Activated T-cell treated with anti-CD3 and anti-CD28 coated beads, Interleukin-2, amount 50 U/mL, for 4 hours (primary cell): ENCODE measurements at regions not wholly inside any gene's neighbourhood (a gene's known extent, or its start where the extent isn't known, plus 50 kb on each side); places are given as distances from the start of the nearest gene placed in this dataset.
A peak's percentile ranks its signal among the peaks of the same experiment; 100 is the strongest.
"Not testable (repeated sequence)": the region's sequence is repeated elsewhere in the genome, so short reads cannot be mapped to it uniquely, and the experiment has no call there.

Experiments
- ATAC-seq, 2 donors: fragments of 200-7000 bp; cut with Tn5 transposase; one replicate each; pipeline ENCODE4 v1.10.0; 2021
- DNase-seq: peaks from one replicate; pipeline ENCODE4 v3.0.0-alpha.2; 2020
- H3K27me3 Mint-ChIP-seq: one replicate; pipeline ENCODE4 v1.8.0; 2021; ENCODE audit warnings: low read depth, mixed read lengths
- H3K36me3 Mint-ChIP-seq: one replicate; pipeline ENCODE4 v1.8.0; 2022; ENCODE audit warnings: mixed read lengths; ENCODE audit not compliant: insufficient read depth
- H3K4me1 Mint-ChIP-seq: one replicate; pipeline ENCODE4 v1.8.0; 2021; ENCODE audit warnings: low read depth, mixed read lengths
- H3K4me3 Mint-ChIP-seq: one replicate; pipeline ENCODE4 v1.8.0; 2021; ENCODE audit warnings: mild to moderate bottlenecking, moderate library complexity, mixed read lengths
- H3K9me3 Mint-ChIP-seq: one replicate; pipeline ENCODE4 v1.8.0; 2021; ENCODE audit warnings: mixed read lengths

DNA sequence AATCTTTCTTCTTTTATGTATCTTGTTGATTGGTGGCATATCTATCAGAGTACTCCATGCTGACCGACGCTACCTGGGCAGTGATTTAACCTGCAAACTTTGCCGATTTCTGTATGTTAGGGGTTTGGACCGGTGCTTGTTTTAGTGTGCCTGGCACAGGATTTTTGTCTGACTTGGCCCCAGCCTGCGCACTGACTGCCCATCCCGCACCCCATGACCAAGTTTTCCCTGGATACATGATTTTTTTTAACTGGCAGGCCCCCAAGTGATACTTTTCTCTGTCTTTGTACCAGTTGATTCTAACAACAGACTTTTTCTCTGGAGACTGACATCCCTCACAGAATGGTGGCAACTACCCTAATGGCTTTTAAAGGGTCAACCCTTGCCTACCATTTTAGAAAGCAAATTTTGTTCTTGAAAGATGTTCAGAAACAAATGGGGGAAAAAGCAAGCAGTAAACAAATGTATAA lies 69.0 kb upstream of the C1QTNF9B start:
- ATAC-seq, result no peak
- H3K4me3 Mint-ChIP-seq, result peak overlapping the region; percentile 70
- H3K36me3 Mint-ChIP-seq, result no peaks in the 10 kb centered on the region
- no peaks in the 10 kb centered on the region for H3K9me3 Mint-ChIP-seq
- no peak for DNase-seq
- peaks cover 25% of the 10 kb centered on the region for H3K4me1 Mint-ChIP-seq
- no peaks in the 10 kb centered on the region for H3K27me3 Mint-ChIP-seq

DNA sequence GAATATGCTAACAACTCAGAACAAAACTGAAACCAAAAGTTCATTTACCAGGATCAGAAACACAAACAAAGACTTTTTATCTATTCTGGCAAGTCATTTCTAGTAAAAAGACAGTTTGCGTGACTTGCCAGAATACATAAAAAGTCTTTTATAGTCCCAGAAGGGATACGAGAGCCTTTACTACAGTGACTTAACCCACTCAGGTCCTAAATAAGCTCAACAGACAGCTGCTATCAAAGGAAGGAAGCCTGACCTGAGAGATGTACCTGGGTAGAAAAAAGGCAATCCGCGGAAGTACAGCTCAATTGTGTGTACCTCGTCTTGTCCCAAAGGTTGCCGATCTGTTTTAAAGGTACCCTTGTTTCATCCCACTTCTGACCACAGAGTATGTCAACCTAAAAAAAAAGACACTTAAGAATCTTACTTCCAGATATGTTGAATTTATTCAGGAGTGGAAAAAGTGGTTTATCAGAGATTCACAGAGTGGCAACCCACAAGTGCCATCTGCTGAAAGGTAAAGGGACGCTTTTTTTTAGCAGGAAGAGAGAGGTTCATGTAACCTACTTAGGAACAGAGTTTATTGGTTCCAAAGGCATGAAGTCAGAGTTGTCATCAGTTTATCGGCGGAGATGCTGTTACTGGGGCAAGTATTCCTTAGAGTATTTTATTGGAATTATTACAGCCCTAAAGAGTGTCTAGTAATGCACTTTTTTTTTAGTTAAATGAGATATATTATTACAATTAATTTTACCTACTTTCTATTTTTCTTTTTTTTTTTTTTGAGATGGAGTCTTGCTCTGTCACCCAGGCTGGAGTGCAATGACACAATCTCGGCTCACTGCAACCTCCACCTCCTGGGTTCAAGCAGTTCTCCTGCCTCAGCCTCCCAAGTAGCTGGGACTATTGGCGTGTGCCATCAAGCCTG lies 69.7 kb upstream of the C1QTNF9B start:
- no peaks in the 10 kb centered on the region for H3K9me3 Mint-ChIP-seq
- H3K4me3 Mint-ChIP-seq, result peak overlapping the region; percentile 70
- H3K4me1 Mint-ChIP-seq, result peaks cover 25% of the 10 kb centered on the region
- no peaks in the 10 kb centered on the region for H3K27me3 Mint-ChIP-seq
- DNase-seq, result no peak
- H3K36me3 Mint-ChIP-seq, result no peaks in the 10 kb centered on the region
- peak; percentile 88 to 91 for ATAC-seq

DNA sequence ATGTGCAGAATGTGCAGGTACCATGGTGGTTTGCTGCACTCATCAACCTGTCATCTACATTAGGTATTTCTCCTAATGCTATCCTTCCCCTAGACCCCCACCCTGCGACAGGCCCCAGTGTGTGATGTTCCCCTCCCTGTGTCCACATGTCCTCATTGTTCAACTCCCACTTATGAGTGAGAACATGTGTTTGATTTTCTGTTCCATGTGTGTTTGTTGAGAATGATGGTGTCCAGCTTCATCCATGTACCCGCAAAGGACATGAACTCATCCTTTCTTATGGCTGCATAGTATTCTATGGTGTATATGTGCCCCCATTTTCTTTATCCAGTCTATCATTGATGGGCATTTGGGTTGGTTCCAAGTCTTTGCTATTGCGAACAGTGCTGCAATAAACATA lies 70.5 kb upstream of the C1QTNF9B start:
- not testable (repeated sequence) for ATAC-seq, H3K9me3 Mint-ChIP-seq, H3K27me3 Mint-ChIP-seq, H3K36me3 Mint-ChIP-seq, DNase-seq
- Mint-ChIP-seq H3K4me3 (peak overlapping the region; percentile 54), H3K4me1 (peaks cover 25% of the 10 kb centered on the region)

DNA sequence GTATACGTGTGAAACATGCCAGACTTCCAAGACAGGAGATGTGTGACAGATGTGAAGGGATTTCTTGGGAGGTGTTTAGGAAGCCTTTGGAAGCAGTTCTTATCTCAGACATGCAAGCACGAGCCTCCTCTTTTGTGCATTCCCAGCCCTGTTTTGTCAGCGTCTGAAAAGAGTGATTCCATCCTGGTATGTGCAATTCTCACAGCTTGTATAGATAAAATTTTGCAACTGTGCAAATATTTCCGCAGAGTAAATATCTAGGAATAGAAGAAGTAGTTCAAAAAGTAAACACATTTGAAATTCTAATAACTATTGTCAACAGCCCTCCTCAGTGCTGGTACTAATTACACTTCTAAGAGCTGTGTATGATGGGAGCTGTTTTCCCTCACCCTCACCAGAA lies 72.3 kb upstream of the C1QTNF9B start:
- no peaks in the 10 kb centered on the region for H3K9me3 Mint-ChIP-seq
- no peaks in the 10 kb centered on the region for H3K27me3 Mint-ChIP-seq
- no peaks in the 10 kb centered on the region for H3K36me3 Mint-ChIP-seq
- peaks cover 18% of the 10 kb centered on the region for H3K4me1 Mint-ChIP-seq
- no peak overlapping the region for H3K4me3 Mint-ChIP-seq
- ATAC-seq (no peak), DNase-seq (no peak)

DNA sequence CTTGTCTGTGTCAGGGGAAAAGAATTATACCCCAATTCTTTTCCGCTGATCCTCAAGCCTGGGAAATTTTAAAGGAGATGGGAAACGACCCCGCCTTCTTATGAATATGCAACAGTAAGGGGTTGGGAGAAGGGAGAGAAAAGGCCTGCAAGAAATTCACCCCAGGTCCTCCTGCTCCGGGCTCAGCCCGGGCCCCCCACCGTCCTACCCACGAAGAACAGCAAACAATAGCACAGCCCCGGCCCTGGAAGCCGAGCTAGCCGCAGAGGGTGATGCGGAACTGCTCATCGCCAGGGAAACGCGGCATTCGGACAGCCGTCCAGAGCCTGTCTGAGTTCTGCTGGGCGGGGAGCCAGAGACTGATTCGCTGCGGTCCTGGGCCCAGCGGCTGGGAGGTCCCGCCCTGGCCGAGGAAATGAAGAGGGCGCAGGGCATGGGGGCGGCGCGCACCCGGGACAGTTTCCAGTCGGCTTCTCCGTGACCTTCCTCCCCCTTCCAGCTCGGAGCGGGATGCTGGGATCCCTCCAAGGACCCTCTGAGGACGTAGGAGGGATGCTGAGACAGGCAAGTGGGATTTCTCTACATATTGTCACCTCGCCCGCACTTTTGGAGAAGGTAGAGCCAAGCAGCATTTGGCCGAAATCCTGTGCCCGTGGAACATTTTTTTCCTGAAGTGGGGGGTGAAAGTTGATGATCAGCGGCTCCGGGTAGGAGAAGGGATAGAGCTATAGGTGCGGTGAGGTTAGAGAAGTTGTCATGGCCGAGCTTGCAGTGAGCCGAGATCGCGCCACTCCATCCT lies 82.3 kb upstream of the C1QTNF9B start:
- H3K36me3 Mint-ChIP-seq, result no peaks in the 10 kb centered on the region
- H3K4me1 Mint-ChIP-seq, result peaks cover 12% of the 10 kb centered on the region
- DNase-seq, result no peak
- peak overlapping the region; percentile 86 for H3K4me3 Mint-ChIP-seq
- H3K9me3 Mint-ChIP-seq, result no peaks in the 10 kb centered on the region
- H3K27me3 Mint-ChIP-seq, result peaks cover 35% of the 10 kb centered on the region
- peak; percentile 67 to 68 for ATAC-seq

DNA sequence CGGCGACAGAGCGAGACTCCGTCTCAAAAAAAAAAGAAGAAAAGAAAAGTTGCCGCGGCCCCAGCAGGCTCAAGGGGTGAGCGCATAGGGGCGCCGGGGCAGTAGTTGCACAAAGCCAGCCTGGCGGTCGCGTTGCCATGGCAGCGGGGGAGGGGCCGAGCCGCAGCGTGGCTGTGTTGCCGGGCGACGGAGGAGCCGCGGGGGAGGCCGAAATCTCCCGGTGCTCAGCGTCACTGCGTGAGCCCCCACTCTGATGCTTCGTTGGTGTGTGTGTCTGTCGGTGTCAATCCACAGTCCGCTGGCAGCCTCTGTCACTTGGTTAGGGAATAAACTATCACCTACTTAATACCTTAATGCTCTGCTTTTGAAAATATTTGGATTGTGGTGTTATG lies 82.9 kb upstream of the C1QTNF9B start:
- no peaks in the 10 kb centered on the region for H3K9me3 Mint-ChIP-seq
- peak; percentile 87 for DNase-seq
- peak; percentile 90 to 92 for ATAC-seq
- H3K27me3 Mint-ChIP-seq, result peaks cover 38% of the 10 kb centered on the region
- H3K4me1 Mint-ChIP-seq, result peaks cover 12% of the 10 kb centered on the region
- H3K36me3 Mint-ChIP-seq, result no peaks in the 10 kb centered on the region
- H3K4me3 Mint-ChIP-seq, result peak overlapping the region; percentile 86

DNA sequence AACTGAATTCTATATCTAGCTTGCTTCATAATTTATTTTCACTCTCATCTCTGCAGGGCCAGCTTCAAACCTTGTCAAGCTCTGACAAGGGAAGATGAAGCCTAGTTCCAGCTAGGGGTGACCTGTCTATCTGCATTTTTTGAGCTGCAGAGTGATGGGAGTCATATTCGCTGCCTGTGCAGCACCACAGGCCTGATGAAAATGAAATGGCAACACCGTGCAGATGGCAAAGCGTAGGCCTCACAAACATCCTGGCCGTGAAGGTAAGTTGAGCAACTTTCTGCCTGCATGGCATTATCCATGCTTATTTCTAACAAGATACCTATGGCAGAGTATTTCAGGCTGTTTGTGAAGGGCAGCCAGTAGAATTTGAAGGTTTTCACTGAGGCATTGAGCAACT lies 86.4 kb upstream of the C1QTNF9B start:
- ATAC-seq, result no peak
- Mint-ChIP-seq H3K4me3 (no peak overlapping the region), H3K4me1 (peaks cover 12% of the 10 kb centered on the region), H3K9me3 (no peaks in the 10 kb centered on the region), H3K36me3 (no peaks in the 10 kb centered on the region), H3K27me3 (peaks cover 32% of the 10 kb centered on the region)
- DNase-seq, result no peak

DNA sequence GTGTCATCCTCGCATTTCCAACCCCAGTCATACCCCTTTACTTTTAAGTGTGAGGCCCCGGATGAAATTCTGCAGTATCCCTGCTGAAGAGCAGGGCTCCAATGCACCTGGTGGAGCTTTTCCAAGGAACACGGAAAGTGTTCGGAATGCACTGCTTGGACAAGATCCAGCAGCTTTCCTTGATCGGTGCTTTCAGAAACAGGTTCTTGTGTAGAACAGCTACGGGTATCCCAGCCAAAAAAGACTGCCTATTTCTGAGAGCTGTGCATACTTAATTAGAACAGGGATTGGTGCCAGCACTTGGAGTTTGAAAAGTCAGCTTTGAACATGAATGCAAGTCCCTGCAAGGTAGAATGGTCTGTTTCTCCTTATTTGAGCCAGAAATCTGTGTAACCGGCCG lies 87.2 kb upstream of the C1QTNF9B start:
- H3K27me3 Mint-ChIP-seq, result peaks cover 26% of the 10 kb centered on the region
- no peak for ATAC-seq
- H3K36me3 Mint-ChIP-seq, result no peaks in the 10 kb centered on the region
- H3K4me3 Mint-ChIP-seq, result no peak overlapping the region
- H3K4me1 Mint-ChIP-seq, result peaks cover 7% of the 10 kb centered on the region
- DNase-seq, result no peak
- H3K9me3 Mint-ChIP-seq, result no peaks in the 10 kb centered on the region

DNA sequence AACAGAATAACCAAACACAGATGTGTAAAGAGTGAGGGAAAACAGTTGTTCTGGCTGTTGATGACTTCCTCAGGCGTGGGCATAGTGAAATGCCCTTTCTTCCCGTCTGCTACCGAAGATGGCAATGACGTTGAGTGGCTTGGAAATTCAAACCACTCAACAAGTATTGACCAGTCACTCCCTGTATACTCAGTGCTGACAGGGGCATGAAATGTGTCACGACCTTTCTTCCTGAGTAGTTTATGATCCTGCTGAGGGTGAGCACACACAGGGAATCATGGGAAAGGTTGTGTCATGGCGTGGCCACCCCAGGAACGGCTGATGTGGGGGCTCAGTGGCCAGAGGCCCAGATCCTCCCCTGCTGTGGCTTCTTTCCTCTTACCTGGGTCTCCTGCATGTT lies 87.8 kb upstream of the C1QTNF9B start:
- Mint-ChIP-seq H3K4me3 (no peak overlapping the region), H3K36me3 (no peaks in the 10 kb centered on the region), H3K9me3 (no peaks in the 10 kb centered on the region), H3K4me1 (peaks cover 3% of the 10 kb centered on the region), H3K27me3 (peaks cover 24% of the 10 kb centered on the region)
- no peak for DNase-seq
- ATAC-seq, result no peak

DNA sequence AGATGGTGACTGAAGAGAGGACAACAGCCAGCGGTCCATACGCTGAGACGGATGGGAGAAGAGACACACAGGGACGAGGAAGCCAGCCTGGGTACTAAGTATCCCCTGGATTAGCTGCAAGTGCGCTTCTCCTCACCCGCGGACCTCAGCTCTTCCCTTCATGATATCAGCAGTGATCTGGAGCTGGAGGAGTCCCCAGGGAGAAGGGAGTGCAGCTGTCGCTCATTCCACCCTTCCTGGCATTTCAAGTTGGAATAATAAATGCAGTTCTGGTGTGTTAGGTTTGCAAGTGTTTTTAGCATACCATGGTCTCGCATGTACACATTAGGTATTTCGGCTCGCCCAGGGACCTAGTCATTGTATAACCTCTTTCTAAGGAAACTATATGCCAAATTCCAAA lies 88.5 kb upstream of the C1QTNF9B start:
- H3K4me1 Mint-ChIP-seq, result no peaks in the 10 kb centered on the region
- H3K36me3 Mint-ChIP-seq, result no peaks in the 10 kb centered on the region
- ATAC-seq (no peak), DNase-seq (no peak)
- H3K9me3 Mint-ChIP-seq, result no peaks in the 10 kb centered on the region
- no peak overlapping the region for H3K4me3 Mint-ChIP-seq
- H3K27me3 Mint-ChIP-seq, result peaks cover 25% of the 10 kb centered on the region

DNA sequence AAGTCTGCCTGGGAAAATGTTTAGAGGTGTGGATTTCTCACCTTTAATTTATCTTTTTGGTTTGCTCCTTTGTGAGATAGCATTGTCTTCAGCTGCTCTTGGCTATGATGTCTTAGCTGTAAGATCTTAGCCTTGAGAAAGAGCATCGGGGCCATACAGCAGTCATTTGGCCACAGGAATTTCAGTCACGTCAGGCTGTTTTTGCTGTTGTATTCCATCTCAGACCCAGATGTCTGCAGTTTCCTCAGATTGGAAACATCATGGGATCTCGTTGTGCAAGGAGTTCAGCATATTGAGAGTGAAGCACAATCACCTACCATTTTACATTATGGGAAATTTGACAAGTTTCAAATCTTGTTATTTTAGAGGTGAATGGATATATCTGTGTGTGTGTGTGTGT lies 89.3 kb upstream of the C1QTNF9B start:
- H3K4me3 Mint-ChIP-seq, result no peak overlapping the region
- peaks cover 23% of the 10 kb centered on the region for H3K27me3 Mint-ChIP-seq
- no peak for DNase-seq
- no peaks in the 10 kb centered on the region for H3K9me3 Mint-ChIP-seq
- no peaks in the 10 kb centered on the region for H3K36me3 Mint-ChIP-seq
- no peaks in the 10 kb centered on the region for H3K4me1 Mint-ChIP-seq
- ATAC-seq, result no peak

DNA sequence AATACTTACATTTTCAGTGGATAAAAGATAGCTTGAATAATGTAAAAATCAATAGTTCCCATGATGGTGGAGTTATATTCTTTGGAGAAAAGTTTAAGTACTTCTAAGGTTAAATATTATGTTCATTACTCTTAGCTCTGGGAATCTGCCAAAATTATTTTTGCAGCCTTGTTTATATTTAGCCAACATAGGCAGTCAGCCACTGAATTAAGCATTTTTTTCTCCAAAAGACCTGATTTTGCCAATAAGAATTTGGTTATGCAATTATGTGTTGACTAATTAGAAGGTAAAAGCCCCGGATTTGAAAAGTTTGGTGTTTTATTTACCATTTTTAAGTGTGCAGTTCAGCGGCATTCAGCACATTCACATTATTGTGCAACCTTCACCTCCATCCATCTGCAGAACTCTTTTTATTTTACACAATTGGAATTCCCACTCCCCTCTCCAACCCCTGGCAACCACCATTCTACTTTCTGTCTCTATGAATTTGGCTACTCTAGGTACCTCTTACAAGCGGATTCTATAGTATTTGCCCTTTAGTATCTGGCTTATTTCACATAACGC lies 90.1 kb upstream of the C1QTNF9B start:
- DNase-seq (no peak), ATAC-seq (no peak)
- no peaks in the 10 kb centered on the region for H3K9me3 Mint-ChIP-seq
- H3K4me1 Mint-ChIP-seq, result no peaks in the 10 kb centered on the region
- H3K27me3 Mint-ChIP-seq, result peaks cover 24% of the 10 kb centered on the region
- H3K4me3 Mint-ChIP-seq, result no peak overlapping the region
- no peaks in the 10 kb centered on the region for H3K36me3 Mint-ChIP-seq

DNA sequence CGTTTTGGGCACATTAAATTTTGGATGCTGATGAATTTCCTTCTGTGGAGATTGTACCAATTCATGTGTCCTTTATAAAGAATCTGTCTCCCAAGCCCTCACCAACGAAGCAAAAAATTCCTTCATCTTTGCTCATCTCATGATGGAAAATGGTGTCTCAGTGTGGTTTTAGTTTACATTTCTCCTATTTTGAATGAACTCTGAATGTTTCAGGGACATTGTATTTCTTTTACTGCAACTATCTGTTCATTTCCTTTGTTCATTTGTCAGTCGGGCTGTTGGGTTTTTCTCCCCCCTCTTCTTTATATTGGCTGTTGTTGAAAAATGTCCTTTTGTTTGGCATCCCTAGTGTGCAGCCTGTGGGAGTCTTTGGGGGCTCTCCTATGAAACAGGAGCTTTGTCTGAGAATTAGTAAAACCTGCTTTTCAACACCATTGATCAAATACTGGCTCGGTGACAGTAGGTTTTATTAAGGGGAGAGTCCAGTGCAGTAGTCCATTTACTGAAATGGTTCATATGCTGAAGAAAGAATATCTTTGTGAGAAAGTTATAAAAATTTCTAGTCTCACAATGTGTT lies 91.3 kb upstream of the C1QTNF9B start:
- Mint-ChIP-seq H3K4me3 (no peak overlapping the region), H3K9me3 (no peaks in the 10 kb centered on the region), H3K27me3 (peaks cover 21% of the 10 kb centered on the region), H3K36me3 (no peaks in the 10 kb centered on the region), H3K4me1 (no peaks in the 10 kb centered on the region)
- DNase-seq, result no peak
- ATAC-seq, result no peak

DNA sequence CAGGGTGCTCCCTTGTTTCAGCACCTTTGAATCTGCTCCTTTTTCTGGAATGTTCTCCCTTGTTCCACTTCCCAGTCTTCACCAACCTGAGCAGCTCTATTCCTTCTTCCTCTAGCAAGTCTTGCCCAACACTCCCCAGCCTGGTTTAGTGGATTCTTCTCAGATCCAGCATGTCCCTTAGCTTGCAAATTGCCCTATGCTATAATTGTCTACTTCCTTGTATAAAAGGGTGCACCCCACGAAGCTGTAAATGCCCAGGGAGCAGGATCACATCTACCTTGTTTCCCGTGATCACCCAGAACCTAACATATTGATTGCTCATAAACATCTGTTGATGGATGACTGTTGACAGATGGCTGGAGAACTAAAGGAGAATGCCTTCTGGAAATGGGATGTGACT lies 93.2 kb upstream of the C1QTNF9B start:
- H3K36me3 Mint-ChIP-seq, result no peaks in the 10 kb centered on the region
- no peaks in the 10 kb centered on the region for H3K9me3 Mint-ChIP-seq
- no peak overlapping the region for H3K4me3 Mint-ChIP-seq
- DNase-seq (no peak), ATAC-seq (no peak)
- no peaks in the 10 kb centered on the region for H3K4me1 Mint-ChIP-seq
- H3K27me3 Mint-ChIP-seq, result peaks cover 19% of the 10 kb centered on the region
